PC-9 (cell line): ENCODE measurements at regions not wholly inside any gene's neighbourhood (a gene's known extent, or its start where the extent isn't known, plus 50 kb on each side); places are given as distances from the start of the nearest gene placed in this dataset.
"Not testable (repeated sequence)": the region's sequence is repeated elsewhere in the genome, so short reads cannot be mapped to it uniquely, and the experiment has no call there.

ENCODE experiments used
- BruUV-seq: library from RNA; stranded (reverse); fragments of 400-500 nt; replicated peaks from 2 replicates; lab custom pipeline; 2021; lab: Mats Ljungman, UMichigan
- CTCF ChIA-PET: fragments of 300-600 bp; sonication (Branson Sonifier 250); formaldehyde crosslinking; loops from one replicate; lab custom pipeline; 2022; ENCODE audit warnings: antibody characterized with exemption; lab: Charles Lee
- POLR2A ChIA-PET: fragments of 300-600 bp; sonication (Branson Sonifier 250); formaldehyde crosslinking; loops from one replicate; lab custom pipeline; 2022; ENCODE audit warnings: antibody characterized with exemption; ENCODE audit not compliant: unreplicated experiment; lab: Charles Lee
- DNase-seq, 2 experiments: peaks; one replicate each; pipeline versions ENCODE4 v3.0.0 to v3.0.0-alpha.2; 2015 to 2022; ENCODE audit warnings: mixed read lengths in 1 of 2
- H2AFZ ChIP-seq: fragments of 200-600 bp; sonication (generic); 2 replicates; pipeline ENCODE4 v1.8.1; 2017; ENCODE audit warnings: antibody characterized with exemption
- H3F3A ChIP-seq: fragments of 200-600 bp; sonication (generic); 2 replicates; pipeline ENCODE4 v1.8.1; 2017; ENCODE audit warnings: antibody characterized with exemption, mild to moderate bottlenecking, low read depth; ENCODE audit not compliant: insufficient read depth
- H3K27ac ChIP-seq: fragments of 200-600 bp; sonication (generic); 2 replicates; pipeline ENCODE4 v1.6.1; 2016; ENCODE audit warnings: mixed run types
- H3K27me3 ChIP-seq: fragments of 200-600 bp; sonication (generic); 2 replicates; pipeline ENCODE4 v1.6.1; 2016; ENCODE audit warnings: low read depth, mixed run types; ENCODE audit not compliant: insufficient read depth
- H3K36me3 ChIP-seq: fragments of 200-600 bp; sonication (generic); 2 replicates; pipeline ENCODE4 v1.6.1; 2016; ENCODE audit warnings: low read depth, mixed run types
- H3K4me1 ChIP-seq: fragments of 200-600 bp; sonication (generic); replicated peaks from 2 replicates; pipeline ENCODE4 v1.6.1; 2016; ENCODE audit warnings: mixed run types; ENCODE audit not compliant: insufficient read depth
- H3K4me2 ChIP-seq: fragments of 200-600 bp; sonication (generic); 2 replicates; pipeline ENCODE4 v1.6.1; 2017; ENCODE audit warnings: mixed run types
- H3K4me3 ChIP-seq: fragments of 200-600 bp; sonication (generic); 2 replicates; pipeline ENCODE4 v1.6.1; 2016; ENCODE audit warnings: mixed run types
- H3K79me2 ChIP-seq: fragments of 200-600 bp; sonication (generic); 2 replicates; pipeline ENCODE4 v1.6.1; 2017; ENCODE audit warnings: low read depth, mixed run types
- H3K9me2 ChIP-seq: fragments of 200-600 bp; sonication (generic); 2 replicates; pipeline ENCODE4 v1.8.1; 2017; ENCODE audit warnings: mild to moderate bottlenecking; ENCODE audit not compliant: insufficient read depth
- H3K9me3 ChIP-seq: fragments of 200-600 bp; sonication (generic); 2 replicates; pipeline ENCODE4 v1.8.1; 2016; ENCODE audit warnings: low read depth; ENCODE audit not compliant: insufficient read depth
- H4K20me1 ChIP-seq: fragments of 200-600 bp; sonication (generic); 2 replicates; pipeline ENCODE4 v1.8.1; 2017; ENCODE audit not compliant: insufficient read depth
- CTCF ChIP-seq: fragments of 200-600 bp; sonication (generic); conservative IDR thresholded peaks from 2 replicates; pipeline ENCODE4 v1.6.1; 2017; ENCODE audit warnings: mixed run types, antibody characterized with exemption, mild to moderate bottlenecking, moderate library complexity
- EZH2 ChIP-seq: fragments of 200-600 bp; sonication (generic); IDR thresholded peaks from 2 replicates; pipeline ENCODE4 v1.8.0; 2017; ENCODE audit warnings: antibody characterized with exemption, low read depth
- intact Hi-C: fragments of 100-400 bp; cut with micrococcal nuclease; formaldehyde crosslinking; loops from one replicate; pipeline ENCODE4 v1.10.0; 2022; ENCODE audit not compliant: unreplicated experiment

DNA sequence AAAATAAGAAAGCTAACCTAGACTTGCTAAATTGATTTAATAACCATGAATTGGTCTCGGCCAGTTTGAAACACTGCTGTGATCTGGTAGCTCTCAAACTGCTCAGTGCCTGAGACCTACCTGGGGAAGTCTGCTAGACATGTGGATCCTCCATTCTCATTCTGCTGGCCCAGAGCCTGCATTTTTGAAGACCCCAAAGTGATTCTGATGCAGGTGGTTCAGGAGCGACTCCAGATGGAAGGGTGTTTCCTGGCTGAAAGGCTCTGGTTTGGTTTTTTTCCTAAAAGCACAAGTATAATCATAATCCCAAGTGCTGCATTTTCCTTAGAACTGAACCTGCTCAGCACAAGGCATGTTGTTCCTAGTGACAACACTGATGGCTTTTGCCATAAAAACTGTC, 159.5 kb downstream of the ZNF664 start:
- Histone ChIP-seq H3F3A (no peaks in the 10 kb centered on the region), H3K79me2 (no peaks in the 10 kb centered on the region), H3K4me3 (no peak overlapping the region), H3K27me3 (peaks cover 51% of the 10 kb centered on the region), H4K20me1 (no peaks in the 10 kb centered on the region), H3K9me2 (no peaks in the 10 kb centered on the region), H3K4me2 (no peak overlapping the region), H3K27ac (no peak overlapping the region), H2AFZ (no peak overlapping the region), H3K4me1 (no peaks in the 10 kb centered on the region), H3K9me3 (no peaks in the 10 kb centered on the region; the same call in 1 of the 2 replicates), H3K36me3 (no peaks in the 10 kb centered on the region)
- DNase-seq: no peak
- BruUV-seq: no TSS peak
- intact Hi-C loops: no loop called here
- CTCF ChIA-PET: no interaction called here
- TF ChIP-seq EZH2: no peak
- no peak for TF ChIP-seq CTCF
- POLR2A ChIA-PET: no interaction called here

DNA sequence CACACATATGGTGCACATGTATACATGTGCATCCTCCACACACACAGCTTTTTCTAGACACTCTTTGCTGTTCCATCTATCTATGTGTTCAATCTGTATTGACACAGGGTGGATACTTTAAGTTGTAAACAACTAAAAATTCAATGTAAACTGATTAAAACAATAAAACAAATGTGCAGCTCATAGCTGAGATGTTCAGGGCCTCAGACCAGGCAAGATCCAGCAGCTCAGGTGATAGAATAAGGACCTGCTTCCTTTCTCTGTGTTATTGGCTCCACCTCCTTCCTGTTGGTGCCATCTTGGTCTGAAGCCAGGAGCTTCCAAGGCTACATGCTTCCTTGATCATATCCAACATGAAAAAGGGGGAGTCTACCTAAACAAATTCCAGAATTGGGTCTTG, 158.1 kb upstream of the RFLNA start:
- peaks cover 67% of the 10 kb centered on the region for H3K27me3 ChIP-seq
- BruUV-seq: no TSS peak
- H3K9me3 ChIP-seq: no peaks in the 10 kb centered on the region; the same call in 1 of the 2 replicates
- ChIA-PET CTCF (interaction anchor here (0.6 kb wide), 1 partner anchor 101 kb away, joined by 3 read pairs; no protein-coding TSS in a partner anchor), POLR2A (no interaction called here)
- no peak overlapping the region for H2AFZ ChIP-seq
- intact Hi-C loops: no loop called here
- H3K4me3 ChIP-seq: no peak overlapping the region
- H3K9me2 ChIP-seq: no peaks in the 10 kb centered on the region
- no peak overlapping the region for H3K4me2 ChIP-seq
- no peaks in the 10 kb centered on the region for H3K4me1 ChIP-seq
- TF ChIP-seq CTCF: no peak
- no peak for TF ChIP-seq EZH2
- no peak for DNase-seq
- no peak overlapping the region for H3K27ac ChIP-seq
- H3K36me3 ChIP-seq: no peaks in the 10 kb centered on the region
- H4K20me1 ChIP-seq: no peaks in the 10 kb centered on the region
- no peaks in the 10 kb centered on the region for H3K79me2 ChIP-seq
- H3F3A ChIP-seq: no peaks in the 10 kb centered on the region

GRCh38 chr12:124140944-124141486, 153.9 kb upstream of the RFLNA start:
- H3K4me1 ChIP-seq: no peaks in the 10 kb centered on the region
- no peak overlapping the region for H3K4me2 ChIP-seq
- H3K79me2 ChIP-seq: no peaks in the 10 kb centered on the region
- no peaks in the 10 kb centered on the region for H4K20me1 ChIP-seq
- ChIA-PET CTCF (no interaction called here), POLR2A (no interaction called here)
- no peak overlapping the region for H2AFZ ChIP-seq
- H3K9me3 ChIP-seq: no peaks in the 10 kb centered on the region; the same call in 1 of the 2 replicates
- no peaks in the 10 kb centered on the region for H3K36me3 ChIP-seq
- H3K27ac ChIP-seq: no peak overlapping the region
- intact Hi-C loops: no loop called here
- BruUV-seq: no TSS peak
- no peak overlapping the region for H3K4me3 ChIP-seq
- peaks cover 82% of the 10 kb centered on the region for H3K27me3 ChIP-seq
- no peaks in the 10 kb centered on the region for H3F3A ChIP-seq
- TF ChIP-seq CTCF: no peak
- no peak for TF ChIP-seq EZH2
- no peak for DNase-seq
- no peaks in the 10 kb centered on the region for H3K9me2 ChIP-seq

DNA sequence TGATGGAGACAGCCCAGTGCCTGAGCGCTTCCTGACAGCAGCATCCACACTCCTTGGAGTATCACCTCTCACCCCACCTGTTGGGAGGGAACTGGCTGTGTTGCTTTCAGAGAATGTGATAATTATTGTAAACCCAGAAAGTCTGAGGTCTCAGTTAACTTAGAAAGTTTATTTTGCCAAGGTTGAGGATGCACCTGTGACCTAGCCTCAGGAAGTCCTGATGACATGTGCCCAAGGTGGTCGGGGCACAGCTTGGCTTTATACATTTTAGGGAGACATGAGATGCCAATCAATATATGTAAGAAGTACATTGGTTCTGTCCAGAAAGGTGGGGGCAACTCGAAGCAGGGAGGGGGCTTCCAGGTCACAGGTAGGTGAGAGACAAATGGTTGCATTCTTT, 153.3 kb upstream of the RFLNA start:
- H3K36me3 ChIP-seq, intact Hi-C loops, H2AFZ ChIP-seq, POLR2A ChIA-PET, H3F3A ChIP-seq, H4K20me1 ChIP-seq, H3K9me3 ChIP-seq, DNase-seq, H3K27ac ChIP-seq, H3K79me2 ChIP-seq, BruUV-seq, H3K4me2 ChIP-seq, H3K4me3 ChIP-seq, H3K9me2 ChIP-seq, H3K4me1 ChIP-seq, CTCF ChIA-PET: not testable (repeated sequence)
- peaks cover 82% of the 10 kb centered on the region for H3K27me3 ChIP-seq
